K562 (cell line): ENCODE measurements at regions not wholly inside any gene's neighbourhood (a gene's known extent, or its start where the extent isn't known, plus 50 kb on each side); places are given as distances from the start of the nearest gene placed in this dataset.

Experiments
- BRCA1 ChIP-seq, 2 experiments: fragments of 450-650 bp in 1 of 2; sonication (generic) in 1 of 2; formaldehyde crosslinking in 1 of 2; IDR thresholded peaks; 2 replicates each; pipeline versions ENCODE4 v1.5.0 to v1.6.1; 2017 to 2020; ENCODE audit warnings: mild to moderate bottlenecking in 1 of 2, missing genetic modification reagents in 1 of 2
- EZH2 ChIP-seq: IDR thresholded peaks from 2 replicates; pipeline ENCODE4 v1.6.1; 2012; ENCODE audit warnings: low read depth, mild to moderate bottlenecking, inconsistent platforms, low read length, borderline replicate concordance
- FOXA1 ChIP-seq: fragments of 450-650 bp; IDR thresholded peaks from 2 replicates; pipeline ENCODE4 v1.6.1; 2016; ENCODE audit warnings: mild to moderate bottlenecking, borderline replicate concordance
- HNRNPUL1 ChIP-seq: fragments of 200-400 bp; formaldehyde crosslinking; IDR thresholded peaks from 2 replicates; pipeline ENCODE4 v1.6.1; 2017; ENCODE audit warnings: low read length
- KLF10 ChIP-seq: fragments of 250-450 bp; sonication (Bioruptor Pico); IDR thresholded peaks from 2 replicates; pipeline ENCODE4 v1.6.1; 2021; ENCODE audit warnings: matching md5 sums
- NFIC ChIP-seq: fragments of 450-650 bp; IDR thresholded peaks from 2 replicates; pipeline ENCODE4 v1.6.1; 2017; ENCODE audit warnings: mild to moderate bottlenecking, inconsistent platforms
- NR2C2 ChIP-seq, 2 experiments: fragments of 200-800 bp in 1 of 2; sonication (Bioruptor generic) in 1 of 2; sonication (generic) in 1 of 2; formaldehyde crosslinking in 1 of 2; IDR thresholded peaks; 2 replicates each; pipeline versions ENCODE4 v1.6.1 to v1.8.0; 2016 to 2022; ENCODE audit warnings: mild to moderate bottlenecking in 1 of 2, missing compliant biosample characterization in 1 of 2, missing genetic modification characterization in 1 of 2, missing genetic modification reagents in 1 of 2
- POLR2A ChIP-seq: fragments of 450-650 bp; conservative IDR thresholded peaks from 2 replicates; pipeline ENCODE4 v1.6.1; 2016
- SIN3A ChIP-seq, 2 experiments: fragments of 150-350 bp in 1 of 2; IDR thresholded peaks; 2 replicates each; pipeline ENCODE4 v1.6.1; 2011 to 2016; ENCODE audit warnings: borderline replicate concordance in 2 of 2, low read depth in 2 of 2, low read length in 2 of 2, mild to moderate bottlenecking in 2 of 2, moderate library complexity in 2 of 2; ENCODE audit not compliant: control insufficient read depth in 1 of 2
- TAF1 ChIP-seq: IDR thresholded peaks from 2 replicates; pipeline ENCODE4 v1.6.1; 2011; ENCODE audit warnings: mild to moderate bottlenecking, low read length, moderate library complexity; ENCODE audit not compliant: insufficient read depth, control insufficient read depth, severe bottlenecking; ENCODE audit errors: extremely low read depth
- ZNF134 ChIP-seq: fragments of 250-450 bp; sonication (Bioruptor Pico); conservative IDR thresholded peaks from 2 replicates; pipeline ENCODE4 v1.4.0; 2020
- TF ChIP-seq, protein P1 (sequence below): sonication (generic); formaldehyde crosslinking; IDR thresholded peaks from 2 replicates; pipeline ENCODE4 v1.8.0; 2022; ENCODE audit warnings: mild to moderate bottlenecking, missing genetic modification reagents
- TF ChIP-seq, protein P2 (sequence below), 3 experiments: IDR thresholded peaks in 2 of 3; conservative IDR thresholded peaks in 1 of 3; 2 replicates each; pipeline ENCODE4 v1.5.1; 2011 to 2012; ENCODE audit warnings: low read length in 3 of 3, mild to moderate bottlenecking in 3 of 3, control low read depth in 2 of 3, improper control_type of control experiment in 1 of 3, inconsistent platforms in 1 of 3, low read depth in 1 of 3, mixed read lengths in 1 of 3, moderate library complexity in 1 of 3; ENCODE audit not compliant: insufficient read depth in 2 of 3

DNA sequence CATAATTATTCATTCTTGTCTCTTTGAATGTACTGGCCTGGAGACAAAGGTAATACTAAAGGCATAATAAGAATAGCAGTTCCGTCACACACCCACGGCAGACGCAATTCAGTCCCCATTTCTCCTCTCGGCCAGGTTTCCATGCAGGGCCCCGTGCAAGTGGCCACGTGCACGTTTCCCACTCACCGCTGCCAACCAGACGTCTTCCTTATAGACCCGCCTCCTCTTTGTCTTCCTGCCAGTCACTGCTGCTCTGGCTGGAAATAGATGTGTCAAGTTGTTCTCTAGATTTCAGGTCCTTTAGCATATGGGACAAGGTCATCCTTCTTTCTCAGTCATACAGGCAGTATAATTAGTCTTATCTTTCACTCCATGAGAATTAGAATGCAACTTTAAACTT, 204.3 kb downstream of the SUCLA2 start:
- TF ChIP-seq KLF10 (CRISPR knock-in tag) (no peak), EZH2 (no peak), BRCA1 (IDR thresholded peaks at IDR 0.05) (no peak), BRCA1 (CRISPR knock-in tag; IDR thresholded peaks at IDR 0.05) (no peak), TAF1 (no peak), NR2C2 (CRISPR knock-in tag; IDR thresholded peaks at IDR 0.05) (no peak), NR2C2 (tag; IDR thresholded peaks at IDR 0.05) (no peak), NFIC (no peak), FOXA1 (no peak), HNRNPUL1 (no peak), SIN3A (IDR thresholded peaks at IDR 0.05; ENCODE audit: borderline replicate concordance in 2 of 2, control insufficient read depth in 1 of 2, low read depth in 2 of 2, low read length in 2 of 2) (no peak), ZNF134 (no peak), POLR2A (no peak)
- TF ChIP-seq, protein P1, sequence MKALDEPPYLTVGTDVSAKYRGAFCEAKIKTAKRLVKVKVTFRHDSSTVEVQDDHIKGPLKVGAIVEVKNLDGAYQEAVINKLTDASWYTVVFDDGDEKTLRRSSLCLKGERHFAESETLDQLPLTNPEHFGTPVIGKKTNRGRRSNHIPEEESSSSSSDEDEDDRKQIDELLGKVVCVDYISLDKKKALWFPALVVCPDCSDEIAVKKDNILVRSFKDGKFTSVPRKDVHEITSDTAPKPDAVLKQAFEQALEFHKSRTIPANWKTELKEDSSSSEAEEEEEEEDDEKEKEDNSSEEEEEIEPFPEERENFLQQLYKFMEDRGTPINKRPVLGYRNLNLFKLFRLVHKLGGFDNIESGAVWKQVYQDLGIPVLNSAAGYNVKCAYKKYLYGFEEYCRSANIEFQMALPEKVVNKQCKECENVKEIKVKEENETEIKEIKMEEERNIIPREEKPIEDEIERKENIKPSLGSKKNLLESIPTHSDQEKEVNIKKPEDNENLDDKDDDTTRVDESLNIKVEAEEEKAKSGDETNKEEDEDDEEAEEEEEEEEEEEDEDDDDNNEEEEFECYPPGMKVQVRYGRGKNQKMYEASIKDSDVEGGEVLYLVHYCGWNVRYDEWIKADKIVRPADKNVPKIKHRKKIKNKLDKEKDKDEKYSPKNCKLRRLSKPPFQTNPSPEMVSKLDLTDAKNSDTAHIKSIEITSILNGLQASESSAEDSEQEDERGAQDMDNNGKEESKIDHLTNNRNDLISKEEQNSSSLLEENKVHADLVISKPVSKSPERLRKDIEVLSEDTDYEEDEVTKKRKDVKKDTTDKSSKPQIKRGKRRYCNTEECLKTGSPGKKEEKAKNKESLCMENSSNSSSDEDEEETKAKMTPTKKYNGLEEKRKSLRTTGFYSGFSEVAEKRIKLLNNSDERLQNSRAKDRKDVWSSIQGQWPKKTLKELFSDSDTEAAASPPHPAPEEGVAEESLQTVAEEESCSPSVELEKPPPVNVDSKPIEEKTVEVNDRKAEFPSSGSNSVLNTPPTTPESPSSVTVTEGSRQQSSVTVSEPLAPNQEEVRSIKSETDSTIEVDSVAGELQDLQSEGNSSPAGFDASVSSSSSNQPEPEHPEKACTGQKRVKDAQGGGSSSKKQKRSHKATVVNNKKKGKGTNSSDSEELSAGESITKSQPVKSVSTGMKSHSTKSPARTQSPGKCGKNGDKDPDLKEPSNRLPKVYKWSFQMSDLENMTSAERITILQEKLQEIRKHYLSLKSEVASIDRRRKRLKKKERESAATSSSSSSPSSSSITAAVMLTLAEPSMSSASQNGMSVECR (CRISPR knock-in tag): no peak
- TF ChIP-seq, protein P2, sequence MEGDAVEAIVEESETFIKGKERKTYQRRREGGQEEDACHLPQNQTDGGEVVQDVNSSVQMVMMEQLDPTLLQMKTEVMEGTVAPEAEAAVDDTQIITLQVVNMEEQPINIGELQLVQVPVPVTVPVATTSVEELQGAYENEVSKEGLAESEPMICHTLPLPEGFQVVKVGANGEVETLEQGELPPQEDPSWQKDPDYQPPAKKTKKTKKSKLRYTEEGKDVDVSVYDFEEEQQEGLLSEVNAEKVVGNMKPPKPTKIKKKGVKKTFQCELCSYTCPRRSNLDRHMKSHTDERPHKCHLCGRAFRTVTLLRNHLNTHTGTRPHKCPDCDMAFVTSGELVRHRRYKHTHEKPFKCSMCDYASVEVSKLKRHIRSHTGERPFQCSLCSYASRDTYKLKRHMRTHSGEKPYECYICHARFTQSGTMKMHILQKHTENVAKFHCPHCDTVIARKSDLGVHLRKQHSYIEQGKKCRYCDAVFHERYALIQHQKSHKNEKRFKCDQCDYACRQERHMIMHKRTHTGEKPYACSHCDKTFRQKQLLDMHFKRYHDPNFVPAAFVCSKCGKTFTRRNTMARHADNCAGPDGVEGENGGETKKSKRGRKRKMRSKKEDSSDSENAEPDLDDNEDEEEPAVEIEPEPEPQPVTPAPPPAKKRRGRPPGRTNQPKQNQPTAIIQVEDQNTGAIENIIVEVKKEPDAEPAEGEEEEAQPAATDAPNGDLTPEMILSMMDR (IDR thresholded peaks at IDR 0.05 in 2 of 3, conservative IDR thresholded peaks at IDR 0.05 in 1 of 3; ENCODE audit: insufficient read depth in 2 of 3, low read depth in 1 of 3, low read length in 3 of 3): no peak
